ENCODE measurements at regions not wholly inside any gene's neighbourhood (a gene's known extent, or its start where the extent isn't known, plus 50 kb on each side); places are given as distances from the start of the nearest gene placed in this dataset.

- TF ChIP-seq SMC3 (IDR thresholded peaks at IDR 0.05) (no peak), JUNB (IDR thresholded peaks at IDR 0.05) (no peak), MYC (IDR thresholded peaks at IDR 0.05; ENCODE audit: borderline replicate concordance, low read length) (no peak), CTCF (IDR thresholded peaks at IDR 0.05) (no peak), JUN (IDR thresholded peaks at IDR 0.05) (no peak)
- TF ChIP-seq, protein P1, sequence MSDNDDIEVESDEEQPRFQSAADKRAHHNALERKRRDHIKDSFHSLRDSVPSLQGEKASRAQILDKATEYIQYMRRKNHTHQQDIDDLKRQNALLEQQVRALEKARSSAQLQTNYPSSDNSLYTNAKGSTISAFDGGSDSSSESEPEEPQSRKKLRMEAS (IDR thresholded peaks at IDR 0.05), result no peak
Observed at GRCh38 chr11:80856066-80856465, 1415.2 kb upstream of the TENM4 start.
